HG02642 (cell line): ENCODE measurements at regions not wholly inside any gene's neighbourhood (a gene's known extent, or its start where the extent isn't known, plus 50 kb on each side); places are given as distances from the start of the nearest gene placed in this dataset.
A peak's percentile ranks its signal among the peaks of the same experiment; 100 is the strongest.

Experiments
- ATAC-seq: cut with Tn5 transposase; IDR thresholded peaks from one replicate; pipeline ENCODE4 v1.9.1; 2021; ENCODE audit warnings: mild to moderate bottlenecking; ENCODE audit not compliant: unreplicated experiment, poor library complexity

DNA sequence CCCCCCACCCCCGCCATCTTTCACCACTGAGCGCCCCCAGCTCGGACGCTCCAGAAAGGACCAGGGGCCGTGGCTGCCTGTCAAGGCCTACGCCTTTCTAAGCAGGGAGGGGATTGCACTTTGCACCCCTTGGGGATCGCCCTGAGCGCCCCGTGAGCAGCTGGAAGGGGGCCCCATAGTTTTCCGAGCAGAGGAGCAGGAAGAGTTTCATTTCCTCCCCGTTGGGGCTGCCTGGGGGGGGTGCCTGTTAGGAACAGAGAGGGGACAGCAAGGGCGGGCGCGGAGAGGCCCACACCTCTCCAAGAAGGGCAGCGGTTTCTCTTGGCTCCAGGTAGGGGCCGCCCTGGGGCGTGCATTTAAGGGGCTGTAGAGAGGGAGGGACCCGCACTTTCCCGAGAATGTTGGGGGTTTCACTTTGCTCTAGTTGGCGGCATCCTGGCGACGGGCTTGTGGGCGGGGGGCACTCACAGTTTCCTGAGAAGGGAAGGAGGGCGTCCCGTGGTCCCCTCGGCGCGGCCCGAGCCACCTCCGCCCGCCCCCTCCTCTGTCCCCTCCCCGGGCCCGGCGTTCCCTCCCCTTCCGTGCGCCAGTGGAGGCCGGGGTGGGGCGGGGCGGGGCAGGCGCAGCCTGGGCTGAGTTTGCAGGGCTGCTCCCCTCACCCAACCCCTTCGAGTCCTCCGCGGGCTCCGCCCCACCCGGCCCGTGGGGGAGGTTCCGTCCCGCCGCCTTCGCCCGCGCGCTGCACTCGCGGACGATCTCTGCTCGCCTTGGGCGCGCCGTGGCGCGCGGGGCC lies 82.3 kb upstream of the CD99 start:
- peak; percentile 93 for ATAC-seq

GRCh38 chrX:2607113-2607512 lies 84.0 kb upstream of the CD99 start:
- no peak for ATAC-seq

- ATAC-seq = no peak
Observed at GRCh38 chrX:2600564-2600963, 90.5 kb upstream of the CD99 start.

GRCh38 chrX:2596555-2597255 lies 94.4 kb upstream of the CD99 start:
- ATAC-seq = no peak

DNA sequence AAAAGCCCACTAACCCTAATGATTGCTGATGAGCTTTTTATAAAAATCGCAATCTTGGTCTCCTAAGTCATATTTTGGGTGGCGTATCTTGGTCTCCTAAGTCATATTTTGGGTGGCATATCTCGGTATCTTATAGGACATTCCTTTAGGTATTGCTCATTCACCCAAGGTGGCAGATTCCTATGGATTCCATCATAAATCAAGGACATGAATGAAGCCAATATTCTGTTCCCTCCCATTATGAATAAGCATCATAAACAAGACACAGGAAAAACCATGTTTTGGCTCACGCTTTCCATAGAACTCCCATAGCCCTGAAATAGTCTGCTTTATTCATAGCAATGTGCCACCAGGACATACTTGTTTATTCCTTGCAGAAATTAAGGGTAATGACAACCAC lies 95.0 kb upstream of the CD99 start:
- no peak for ATAC-seq

- ATAC-seq = no peak
Observed at GRCh38 chrX:2595258-2595657, 94.5 kb upstream of the DHRSX start.

GRCh38 chrX:2594491-2594890 lies 93.7 kb upstream of the DHRSX start:
- no peak for ATAC-seq

DNA sequence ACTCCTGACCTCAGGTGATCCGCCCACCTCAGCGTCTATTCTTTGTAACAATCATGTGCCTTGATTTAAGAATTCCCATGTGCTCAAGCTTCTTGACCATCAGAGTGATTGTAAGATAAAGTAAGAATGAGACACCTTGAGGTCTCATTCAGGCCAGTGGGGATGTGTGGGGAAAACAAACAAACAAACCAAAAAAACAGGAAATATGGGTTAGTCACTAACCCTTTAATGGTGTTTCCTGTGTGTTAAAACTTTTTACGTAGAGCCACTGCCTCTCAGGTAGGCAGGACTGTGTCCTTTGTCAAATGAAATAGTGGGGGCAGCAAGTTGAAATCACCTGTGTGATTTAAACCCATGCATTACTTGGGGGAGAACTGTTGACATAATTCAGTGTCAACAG lies 91.5 kb upstream of the DHRSX start:
- no peak for ATAC-seq

- ATAC-seq = no peak
Observed at GRCh38 chrX:2589186-2590020, 88.6 kb upstream of the DHRSX start.

DNA sequence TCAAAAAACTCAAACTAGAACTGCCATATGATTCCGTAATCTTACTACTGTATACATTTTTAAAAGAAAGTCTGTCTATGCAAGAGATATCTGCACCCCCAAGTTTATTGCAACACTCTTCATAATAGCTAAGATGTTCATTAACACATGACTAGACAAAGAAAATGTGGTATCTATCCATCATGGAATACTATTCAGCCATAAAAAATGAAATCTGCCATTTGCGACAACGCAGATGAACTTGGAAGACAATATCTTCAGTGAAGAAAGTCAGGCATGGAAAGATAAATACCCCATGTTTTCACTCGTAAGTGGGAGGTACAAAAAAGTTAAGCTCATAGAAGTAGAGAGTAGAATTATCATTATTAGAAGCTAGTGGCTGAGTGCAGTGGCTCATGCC lies 87.3 kb upstream of the DHRSX start:
- ATAC-seq = no peak

DNA sequence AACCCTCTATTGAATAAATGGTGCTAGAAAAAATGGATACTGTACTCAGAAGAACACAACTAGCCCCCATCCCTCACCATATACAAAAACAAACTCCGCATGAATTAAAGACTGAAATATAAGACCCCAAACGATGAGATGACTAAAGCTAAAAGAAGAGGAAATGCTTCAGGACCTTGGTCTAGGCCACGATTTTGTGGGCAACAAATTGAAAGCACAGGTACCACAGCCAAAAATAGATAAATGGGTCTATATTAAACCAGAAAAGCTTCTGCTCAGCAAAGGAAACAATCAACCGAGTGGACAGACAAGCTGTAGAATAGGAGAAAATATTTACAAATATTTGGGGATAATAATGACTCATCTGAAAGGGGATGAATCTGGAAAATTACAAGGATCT lies 86.4 kb upstream of the DHRSX start:
- ATAC-seq = no peak

GRCh38 chrX:2585158-2585470 lies 84.3 kb upstream of the DHRSX start:
- no peak for ATAC-seq

- no peak for ATAC-seq
Observed at GRCh38 chrX:2584251-2585157, 83.7 kb upstream of the DHRSX start.

- no peak for ATAC-seq
Observed at GRCh38 chrX:2583194-2584162, 82.7 kb upstream of the DHRSX start.

DNA sequence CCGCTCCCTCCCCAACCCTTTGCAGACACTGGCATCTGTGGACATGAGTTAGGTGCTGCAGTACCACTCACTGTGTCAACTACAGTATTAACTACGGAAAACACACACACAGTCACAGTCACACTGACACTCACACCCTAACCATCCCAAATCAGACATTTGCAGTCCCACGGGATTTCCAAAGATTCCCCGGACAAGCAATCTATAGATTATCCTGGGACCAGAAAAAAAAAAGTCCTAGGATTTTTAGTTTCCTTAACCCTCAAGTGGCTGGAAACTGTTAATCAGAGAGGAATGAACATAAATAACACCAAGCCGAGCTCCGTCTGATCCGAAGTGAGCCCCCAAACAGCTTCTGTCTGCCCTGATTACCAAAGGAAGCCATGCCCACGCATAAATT lies 81.9 kb upstream of the DHRSX start:
- no peak for ATAC-seq

DNA sequence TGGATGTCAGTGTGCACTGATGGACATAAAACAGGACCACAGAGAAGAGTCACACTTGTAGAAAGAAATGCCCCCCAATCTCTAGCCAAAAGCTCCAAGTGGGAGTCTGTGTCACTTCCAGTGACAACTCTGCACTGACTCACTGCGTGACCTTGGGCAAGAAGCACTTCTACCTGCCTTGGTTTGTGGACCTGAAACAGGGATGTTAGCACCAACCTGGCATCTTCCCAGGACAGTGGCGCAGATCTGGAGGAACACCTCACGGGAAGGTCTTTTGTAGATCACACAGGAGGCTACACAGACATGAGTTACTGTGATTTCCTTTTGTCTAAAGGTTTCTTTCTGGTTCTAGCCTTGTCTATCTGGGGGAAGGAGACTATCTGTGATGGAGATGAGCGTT lies 80.5 kb upstream of the DHRSX start:
- no peak for ATAC-seq

DNA sequence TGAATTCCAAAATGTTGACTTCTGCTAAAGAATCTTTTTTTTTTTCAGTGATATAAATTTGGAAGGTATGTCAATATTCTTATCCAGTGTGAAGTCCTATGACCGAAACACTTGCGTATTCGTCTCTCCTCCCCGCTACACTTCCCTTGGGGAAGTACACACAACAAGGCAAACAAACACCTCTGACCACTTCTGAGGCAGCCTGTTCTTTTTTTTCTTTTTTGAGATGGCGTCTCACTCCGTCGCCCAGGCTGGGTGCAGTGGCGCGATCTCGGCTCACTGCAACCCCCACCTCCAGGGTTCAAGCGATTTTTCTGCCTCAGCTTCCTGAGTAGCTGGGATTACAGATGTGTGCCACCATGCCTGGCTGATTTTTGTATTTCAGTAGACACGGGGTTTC lies 78.1 kb upstream of the DHRSX start:
- ATAC-seq = no peak

DNA sequence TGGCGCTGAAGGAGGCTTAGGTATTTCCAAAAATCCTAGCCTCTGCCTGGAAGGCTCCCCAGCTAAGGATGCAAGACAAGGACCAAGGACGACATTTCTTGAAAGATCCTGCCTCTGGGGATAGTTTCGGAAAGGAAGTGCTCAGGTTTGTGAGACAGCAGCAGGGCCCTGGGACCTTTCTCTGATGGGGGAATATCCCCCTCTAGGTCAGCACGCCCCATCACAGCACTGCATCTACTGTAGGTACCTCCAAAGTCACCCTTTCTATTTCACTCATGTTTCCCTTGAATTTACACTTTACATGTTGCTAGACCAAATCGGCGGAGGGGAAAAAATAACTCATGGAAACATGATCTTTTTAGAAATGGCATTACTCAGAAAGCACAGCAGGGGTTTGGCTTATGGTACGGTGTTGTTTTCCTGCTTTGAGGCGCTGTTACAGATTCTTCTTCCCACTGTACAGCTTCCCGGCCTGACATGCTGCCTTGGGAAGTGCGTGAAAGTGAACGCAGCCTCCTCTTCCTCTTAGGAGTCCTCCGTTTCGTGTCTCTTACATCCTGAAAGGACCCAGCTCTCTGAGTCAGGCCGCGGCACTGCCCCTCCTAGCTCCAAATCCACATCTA lies 77.2 kb upstream of the DHRSX start:
- no peak for ATAC-seq

DNA sequence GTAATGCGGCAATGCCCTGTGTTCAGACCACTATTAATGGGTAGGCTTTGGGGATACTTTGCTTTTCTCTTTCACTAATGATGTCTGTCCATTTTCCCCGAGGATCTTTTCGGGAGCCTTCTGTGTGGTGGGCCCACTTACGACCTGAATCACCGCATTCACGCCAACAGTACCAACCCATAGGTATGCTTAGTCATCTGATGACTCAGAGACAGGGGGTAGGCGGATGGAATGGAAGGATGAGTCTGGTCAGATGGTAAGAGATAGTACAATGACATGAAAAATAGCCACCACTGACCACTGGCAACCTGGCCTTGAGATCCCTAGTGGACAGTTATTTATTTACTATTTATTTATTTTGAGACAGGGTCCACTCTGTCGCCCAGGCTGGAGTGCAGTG lies 76.0 kb upstream of the DHRSX start:
- ATAC-seq = no peak
